ENCODE measurements at regions not wholly inside any gene's neighbourhood (a gene's known extent, or its start where the extent isn't known, plus 50 kb on each side); places are given as distances from the start of the nearest gene placed in this dataset.

GRCh38 chr2:198311020-198311419 is 506.6 kb downstream of the PLCL1 start:
- TF ChIP-seq, protein P1, sequence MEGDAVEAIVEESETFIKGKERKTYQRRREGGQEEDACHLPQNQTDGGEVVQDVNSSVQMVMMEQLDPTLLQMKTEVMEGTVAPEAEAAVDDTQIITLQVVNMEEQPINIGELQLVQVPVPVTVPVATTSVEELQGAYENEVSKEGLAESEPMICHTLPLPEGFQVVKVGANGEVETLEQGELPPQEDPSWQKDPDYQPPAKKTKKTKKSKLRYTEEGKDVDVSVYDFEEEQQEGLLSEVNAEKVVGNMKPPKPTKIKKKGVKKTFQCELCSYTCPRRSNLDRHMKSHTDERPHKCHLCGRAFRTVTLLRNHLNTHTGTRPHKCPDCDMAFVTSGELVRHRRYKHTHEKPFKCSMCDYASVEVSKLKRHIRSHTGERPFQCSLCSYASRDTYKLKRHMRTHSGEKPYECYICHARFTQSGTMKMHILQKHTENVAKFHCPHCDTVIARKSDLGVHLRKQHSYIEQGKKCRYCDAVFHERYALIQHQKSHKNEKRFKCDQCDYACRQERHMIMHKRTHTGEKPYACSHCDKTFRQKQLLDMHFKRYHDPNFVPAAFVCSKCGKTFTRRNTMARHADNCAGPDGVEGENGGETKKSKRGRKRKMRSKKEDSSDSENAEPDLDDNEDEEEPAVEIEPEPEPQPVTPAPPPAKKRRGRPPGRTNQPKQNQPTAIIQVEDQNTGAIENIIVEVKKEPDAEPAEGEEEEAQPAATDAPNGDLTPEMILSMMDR (IDR thresholded peaks at IDR 0.05; ENCODE audit: insufficient read depth, low read depth, low read length), result no peak
- TF ChIP-seq EZH2 (IDR thresholded peaks at IDR 0.05; ENCODE audit: insufficient read depth, low read length), result no peak
